ENCODE measurements at regions not wholly inside any gene's neighbourhood (a gene's known extent, or its start where the extent isn't known, plus 50 kb on each side); places are given as distances from the start of the nearest gene placed in this dataset.

DNA sequence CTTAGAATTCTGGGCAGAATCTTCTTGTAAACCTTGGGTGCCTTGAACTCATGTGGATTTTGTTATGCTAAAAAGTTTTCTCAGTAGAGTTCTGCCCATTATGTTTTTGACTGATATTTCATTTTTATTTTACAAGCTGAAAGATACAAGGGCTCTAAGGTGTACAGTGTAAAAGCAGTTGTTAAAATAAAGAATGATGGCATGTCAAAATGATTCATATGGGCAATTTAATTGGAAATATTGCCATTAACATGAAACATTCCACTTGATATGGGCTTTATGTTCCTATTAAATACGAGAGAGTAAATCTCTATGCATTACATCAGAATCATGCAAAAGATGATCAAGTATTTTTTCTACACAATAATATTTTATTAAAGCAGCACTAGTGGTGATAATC lies 295.1 kb upstream of the ATP2B1 start:
- TF ChIP-seq, protein P1, sequence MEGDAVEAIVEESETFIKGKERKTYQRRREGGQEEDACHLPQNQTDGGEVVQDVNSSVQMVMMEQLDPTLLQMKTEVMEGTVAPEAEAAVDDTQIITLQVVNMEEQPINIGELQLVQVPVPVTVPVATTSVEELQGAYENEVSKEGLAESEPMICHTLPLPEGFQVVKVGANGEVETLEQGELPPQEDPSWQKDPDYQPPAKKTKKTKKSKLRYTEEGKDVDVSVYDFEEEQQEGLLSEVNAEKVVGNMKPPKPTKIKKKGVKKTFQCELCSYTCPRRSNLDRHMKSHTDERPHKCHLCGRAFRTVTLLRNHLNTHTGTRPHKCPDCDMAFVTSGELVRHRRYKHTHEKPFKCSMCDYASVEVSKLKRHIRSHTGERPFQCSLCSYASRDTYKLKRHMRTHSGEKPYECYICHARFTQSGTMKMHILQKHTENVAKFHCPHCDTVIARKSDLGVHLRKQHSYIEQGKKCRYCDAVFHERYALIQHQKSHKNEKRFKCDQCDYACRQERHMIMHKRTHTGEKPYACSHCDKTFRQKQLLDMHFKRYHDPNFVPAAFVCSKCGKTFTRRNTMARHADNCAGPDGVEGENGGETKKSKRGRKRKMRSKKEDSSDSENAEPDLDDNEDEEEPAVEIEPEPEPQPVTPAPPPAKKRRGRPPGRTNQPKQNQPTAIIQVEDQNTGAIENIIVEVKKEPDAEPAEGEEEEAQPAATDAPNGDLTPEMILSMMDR (IDR thresholded peaks at IDR 0.05; ENCODE audit: low read depth, low read length, poor library complexity, severe bottlenecking) = no peak
- TF ChIP-seq EZH2phosphoT487 (IDR thresholded peaks at IDR 0.05; ENCODE audit: borderline replicate concordance, low read length) = no peak
